Panc1 (cell line): ENCODE measurements at regions not wholly inside any gene's neighbourhood (a gene's known extent, or its start where the extent isn't known, plus 50 kb on each side); places are given as distances from the start of the nearest gene placed in this dataset.

ENCODE experiments used
- ATAC-seq: fragments of 200-7000 bp; cut with Tn5 transposase; 2 replicates; pipeline ENCODE4 v1.9.1; 2020; ENCODE audit warnings: mild to moderate bottlenecking, moderate library complexity
- BruUV-seq: library from RNA; stranded (reverse); fragments of 400-500 nt; replicated peaks from 2 replicates; lab custom pipeline; 2021; lab: Mats Ljungman, UMichigan
- CTCF ChIA-PET: fragments of 300-600 bp; sonication (Branson Sonifier 250); formaldehyde crosslinking; loops from one replicate; lab custom pipeline; 2022; ENCODE audit warnings: antibody characterized with exemption; lab: Charles Lee
- POLR2A ChIA-PET: fragments of 300-600 bp; sonication (Branson Sonifier 250); formaldehyde crosslinking; loops from one replicate; lab custom pipeline; 2022; ENCODE audit warnings: antibody characterized with exemption; lab: Charles Lee
- DNase-seq: peaks from one replicate; pipeline ENCODE4 v3.0.0-alpha.2; 2010; ENCODE audit warnings: low read depth, low spot score
- H3K27ac ChIP-seq: 2 replicates; pipeline ENCODE4 v1.5.1; 2011; ENCODE audit warnings: mild to moderate bottlenecking, low read length, inconsistent platforms
- H3K27me3 ChIP-seq: fragments of 200-500 bp; sonication (Bioruptor generic); 2 replicates; pipeline ENCODE4 v1.6.0; 2014; ENCODE audit warnings: low read length, inconsistent platforms; ENCODE audit not compliant: control insufficient read depth, insufficient read depth
- H3K36me3 ChIP-seq: fragments of 200-500 bp; sonication (Bioruptor generic); 2 replicates; pipeline ENCODE4 v1.5.1; 2014; ENCODE audit warnings: inconsistent platforms, mild to moderate bottlenecking, low read length, moderate library complexity; ENCODE audit not compliant: control insufficient read depth, insufficient read depth
- H3K4me1 ChIP-seq: 2 replicates; pipeline ENCODE4 v1.5.1; 2011; ENCODE audit warnings: inconsistent platforms, mild to moderate bottlenecking, low read length, moderate library complexity; ENCODE audit not compliant: control insufficient read depth, insufficient read depth
- H3K4me3 ChIP-seq, 2 experiments: 2 replicates each; pipeline ENCODE4 v1.5.1; 2011 to 2012; ENCODE audit warnings: low read depth in 2 of 2, low read length in 2 of 2, mild to moderate bottlenecking in 2 of 2, inconsistent platforms in 1 of 2, moderate library complexity in 1 of 2
- H3K9me3 ChIP-seq: fragments of 200-500 bp; sonication (Bioruptor generic); 2 replicates; pipeline ENCODE4 v1.5.1; 2014; ENCODE audit warnings: low read depth, mild to moderate bottlenecking, inconsistent platforms, low read length, moderate library complexity; ENCODE audit not compliant: control insufficient read depth, insufficient read depth
- POLR2AphosphoS5 ChIP-seq: IDR thresholded peaks from 2 replicates; pipeline ENCODE4 v1.6.1; 2012; ENCODE audit warnings: mild to moderate bottlenecking, low read depth, low read length, moderate library complexity
- SIN3A ChIP-seq: IDR thresholded peaks from 2 replicates; pipeline ENCODE4 v1.6.1; 2012; ENCODE audit warnings: low read depth, mild to moderate bottlenecking, low read length, moderate library complexity, borderline replicate concordance; ENCODE audit not compliant: insufficient read depth
- TCF7L2 ChIP-seq: IDR thresholded peaks from 2 replicates; pipeline ENCODE4 v1.6.1; 2011; ENCODE audit warnings: mild to moderate bottlenecking, low read depth, low read length, inconsistent platforms
- in situ Hi-C: cut with HindIII; loops from 2 replicates; pipeline ENCODE4 v1.10.0; 2016; ENCODE audit warnings: low sequenced_read_pairs, low pct_unique_long_range_greater_than_20kb
- intact Hi-C: fragments of 100-400 bp; cut with micrococcal nuclease; formaldehyde crosslinking; loops from one replicate; pipeline ENCODE4 v1.10.0; 2022; ENCODE audit not compliant: unreplicated experiment
- TF ChIP-seq, protein P1 (sequence below), 2 experiments: IDR thresholded peaks; 2 replicates each; pipeline ENCODE4 v1.6.1; 2011 to 2012; ENCODE audit warnings: low read depth in 2 of 2, control low read depth in 1 of 2, low read length in 1 of 2, mild to moderate bottlenecking in 1 of 2, moderate library complexity in 1 of 2; ENCODE audit not compliant: insufficient read depth in 1 of 2
- TF ChIP-seq, protein P2 (sequence below): fragments of 450-650 bp; IDR thresholded peaks from 2 replicates; pipeline ENCODE4 v1.5.1; 2017; ENCODE audit warnings: mild to moderate bottlenecking

DNA sequence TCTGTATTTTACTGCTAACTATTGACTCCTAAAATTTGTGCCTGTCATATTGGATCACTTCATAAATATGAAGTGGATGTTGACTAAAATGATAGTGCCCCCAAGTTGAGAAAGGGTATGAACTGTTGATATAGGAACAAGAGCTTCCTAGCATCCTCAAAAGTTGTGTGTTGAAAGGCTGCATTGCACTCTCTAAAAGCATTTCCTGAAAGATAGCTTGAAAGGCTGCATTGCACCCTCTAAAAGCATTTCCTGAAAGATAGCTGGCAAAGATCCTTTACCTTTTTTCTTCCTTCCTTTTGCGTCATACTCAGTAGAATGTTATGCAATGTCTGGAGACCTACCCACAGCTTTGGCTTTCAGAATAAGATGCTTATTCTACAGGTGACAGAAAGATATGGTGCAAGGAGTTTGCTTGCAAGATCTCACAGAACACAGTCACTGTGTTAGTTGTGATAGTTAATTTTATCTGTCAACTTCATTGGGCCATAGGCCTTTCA is 274.6 kb upstream of the GALNTL6 start:
- no peaks in the 10 kb centered on the region for H3K36me3 ChIP-seq
- ATAC-seq = no peak
- no peak overlapping the region for H3K4me3 ChIP-seq
- in situ Hi-C loops = no loop called here
- no peak for DNase-seq
- ChIA-PET POLR2A (no interaction called here), CTCF (no interaction called here)
- H3K27me3 ChIP-seq = no peaks in the 10 kb centered on the region
- no peak overlapping the region for H3K27ac ChIP-seq
- intact Hi-C loops = no loop called here
- no peaks in the 10 kb centered on the region for H3K9me3 ChIP-seq
- no peaks in the 10 kb centered on the region for H3K4me1 ChIP-seq
- TF ChIP-seq POLR2AphosphoS5 (no peak), SIN3A (no peak), TCF7L2 (no peak)
- TF ChIP-seq, protein P1, sequence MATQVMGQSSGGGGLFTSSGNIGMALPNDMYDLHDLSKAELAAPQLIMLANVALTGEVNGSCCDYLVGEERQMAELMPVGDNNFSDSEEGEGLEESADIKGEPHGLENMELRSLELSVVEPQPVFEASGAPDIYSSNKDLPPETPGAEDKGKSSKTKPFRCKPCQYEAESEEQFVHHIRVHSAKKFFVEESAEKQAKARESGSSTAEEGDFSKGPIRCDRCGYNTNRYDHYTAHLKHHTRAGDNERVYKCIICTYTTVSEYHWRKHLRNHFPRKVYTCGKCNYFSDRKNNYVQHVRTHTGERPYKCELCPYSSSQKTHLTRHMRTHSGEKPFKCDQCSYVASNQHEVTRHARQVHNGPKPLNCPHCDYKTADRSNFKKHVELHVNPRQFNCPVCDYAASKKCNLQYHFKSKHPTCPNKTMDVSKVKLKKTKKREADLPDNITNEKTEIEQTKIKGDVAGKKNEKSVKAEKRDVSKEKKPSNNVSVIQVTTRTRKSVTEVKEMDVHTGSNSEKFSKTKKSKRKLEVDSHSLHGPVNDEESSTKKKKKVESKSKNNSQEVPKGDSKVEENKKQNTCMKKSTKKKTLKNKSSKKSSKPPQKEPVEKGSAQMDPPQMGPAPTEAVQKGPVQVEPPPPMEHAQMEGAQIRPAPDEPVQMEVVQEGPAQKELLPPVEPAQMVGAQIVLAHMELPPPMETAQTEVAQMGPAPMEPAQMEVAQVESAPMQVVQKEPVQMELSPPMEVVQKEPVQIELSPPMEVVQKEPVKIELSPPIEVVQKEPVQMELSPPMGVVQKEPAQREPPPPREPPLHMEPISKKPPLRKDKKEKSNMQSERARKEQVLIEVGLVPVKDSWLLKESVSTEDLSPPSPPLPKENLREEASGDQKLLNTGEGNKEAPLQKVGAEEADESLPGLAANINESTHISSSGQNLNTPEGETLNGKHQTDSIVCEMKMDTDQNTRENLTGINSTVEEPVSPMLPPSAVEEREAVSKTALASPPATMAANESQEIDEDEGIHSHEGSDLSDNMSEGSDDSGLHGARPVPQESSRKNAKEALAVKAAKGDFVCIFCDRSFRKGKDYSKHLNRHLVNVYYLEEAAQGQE (IDR thresholded peaks at IDR 0.05; ENCODE audit: insufficient read depth in 1 of 2, low read depth in 2 of 2, low read length in 1 of 2) = no peak
- TF ChIP-seq, protein P2, sequence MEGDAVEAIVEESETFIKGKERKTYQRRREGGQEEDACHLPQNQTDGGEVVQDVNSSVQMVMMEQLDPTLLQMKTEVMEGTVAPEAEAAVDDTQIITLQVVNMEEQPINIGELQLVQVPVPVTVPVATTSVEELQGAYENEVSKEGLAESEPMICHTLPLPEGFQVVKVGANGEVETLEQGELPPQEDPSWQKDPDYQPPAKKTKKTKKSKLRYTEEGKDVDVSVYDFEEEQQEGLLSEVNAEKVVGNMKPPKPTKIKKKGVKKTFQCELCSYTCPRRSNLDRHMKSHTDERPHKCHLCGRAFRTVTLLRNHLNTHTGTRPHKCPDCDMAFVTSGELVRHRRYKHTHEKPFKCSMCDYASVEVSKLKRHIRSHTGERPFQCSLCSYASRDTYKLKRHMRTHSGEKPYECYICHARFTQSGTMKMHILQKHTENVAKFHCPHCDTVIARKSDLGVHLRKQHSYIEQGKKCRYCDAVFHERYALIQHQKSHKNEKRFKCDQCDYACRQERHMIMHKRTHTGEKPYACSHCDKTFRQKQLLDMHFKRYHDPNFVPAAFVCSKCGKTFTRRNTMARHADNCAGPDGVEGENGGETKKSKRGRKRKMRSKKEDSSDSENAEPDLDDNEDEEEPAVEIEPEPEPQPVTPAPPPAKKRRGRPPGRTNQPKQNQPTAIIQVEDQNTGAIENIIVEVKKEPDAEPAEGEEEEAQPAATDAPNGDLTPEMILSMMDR = no peak
- BruUV-seq = no TSS peak

DNA sequence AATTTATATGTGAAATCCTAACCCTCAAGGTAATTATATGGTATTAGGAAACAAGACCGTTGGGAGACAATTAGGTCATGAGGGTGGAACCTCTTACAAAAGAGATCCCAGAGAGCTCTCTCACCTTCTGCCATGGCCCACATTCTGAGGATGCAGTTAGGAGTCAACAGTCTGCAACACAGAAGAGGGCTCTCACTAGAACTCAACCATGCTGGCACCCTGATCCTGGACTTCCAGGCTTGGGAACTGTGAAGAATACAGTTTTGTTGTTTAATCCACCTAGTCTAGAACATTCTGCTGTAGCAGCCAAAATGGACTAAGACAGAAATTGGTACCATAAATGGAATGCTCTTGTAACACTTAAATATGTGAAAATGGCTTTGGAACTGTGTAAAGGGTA is 278.8 kb upstream of the GALNTL6 start:
- no TSS peak for BruUV-seq
- intact Hi-C loops (no loop called here), in situ Hi-C loops (no loop called here)
- Histone ChIP-seq H3K4me1 (no peaks in the 10 kb centered on the region), H3K36me3 (no peaks in the 10 kb centered on the region), H3K27ac (no peak overlapping the region), H3K4me3 (no peak overlapping the region), H3K27me3 (no peaks in the 10 kb centered on the region), H3K9me3 (no peaks in the 10 kb centered on the region)
- TF ChIP-seq POLR2AphosphoS5 (no peak), TCF7L2 (no peak), SIN3A (no peak)
- TF ChIP-seq, protein P2 = no peak
- TF ChIP-seq, protein P1 (IDR thresholded peaks at IDR 0.05; ENCODE audit: insufficient read depth in 1 of 2, low read depth in 2 of 2, low read length in 1 of 2) = no peak
- CTCF ChIA-PET = no interaction called here
- POLR2A ChIA-PET = no interaction called here
- ATAC-seq (no peak), DNase-seq (no peak)
